Glutamatergic neuron (in vitro differentiated cells): ENCODE measurements at regions not wholly inside any gene's neighbourhood (a gene's known extent, or its start where the extent isn't known, plus 50 kb on each side); places are given as distances from the start of the nearest gene placed in this dataset.

Source experiments
- DNase-seq: peaks from one replicate; pipeline ENCODE4 v3.0.0; 2022
- H3K27ac Mint-ChIP-seq: one replicate; pipeline ENCODE4 v1.8.0; 2020; ENCODE audit warnings: mild to moderate bottlenecking, mixed read lengths, inconsistent platforms; ENCODE audit not compliant: unreplicated experiment
- H3K27me3 Mint-ChIP-seq: one replicate; pipeline ENCODE4 v1.8.0; 2020; ENCODE audit warnings: mild to moderate bottlenecking, moderate library complexity, mixed read lengths, inconsistent platforms; ENCODE audit not compliant: unreplicated experiment
- H3K36me3 Mint-ChIP-seq: one replicate; pipeline ENCODE4 v1.8.0; 2020; ENCODE audit warnings: mild to moderate bottlenecking, mixed read lengths, inconsistent platforms; ENCODE audit not compliant: unreplicated experiment
- H3K4me1 Mint-ChIP-seq: one replicate; pipeline ENCODE4 v1.8.0; 2020; ENCODE audit warnings: mild to moderate bottlenecking, low read depth, mixed read lengths, inconsistent platforms; ENCODE audit not compliant: unreplicated experiment
- H3K4me3 Mint-ChIP-seq: one replicate; pipeline ENCODE4 v1.8.0; 2020; ENCODE audit warnings: mild to moderate bottlenecking, mixed read lengths, inconsistent platforms; ENCODE audit not compliant: unreplicated experiment
- H3K9me3 Mint-ChIP-seq: one replicate; pipeline ENCODE4 v1.8.0; 2020; ENCODE audit warnings: mild to moderate bottlenecking, moderate library complexity, mixed read lengths, inconsistent platforms; ENCODE audit not compliant: unreplicated experiment
- CTCF ChIP-seq: fragments of 200-600 bp; sonication (generic); IDR thresholded peaks from one replicate; pipeline ENCODE4 v1.5.0; 2021; ENCODE audit not compliant: partially characterized antibody, unreplicated experiment

GRCh38 chr6:71391126-71391525 is 102.5 kb downstream of the OGFRL1 start:
- Mint-ChIP-seq H3K4me3 (no peak overlapping the region), H3K9me3 (peaks cover 2% of the 10 kb centered on the region), H3K27ac (no peak overlapping the region), H3K27me3 (no peaks in the 10 kb centered on the region), H3K36me3 (no peaks in the 10 kb centered on the region), H3K4me1 (peaks cover 15% of the 10 kb centered on the region)
- no peak for DNase-seq
- TF ChIP-seq CTCF: no peak

- Mint-ChIP-seq H3K36me3 (no peaks in the 10 kb centered on the region), H3K9me3 (peaks cover 2% of the 10 kb centered on the region), H3K4me3 (no peak overlapping the region), H3K27me3 (no peaks in the 10 kb centered on the region), H3K4me1 (peaks cover 12% of the 10 kb centered on the region), H3K27ac (no peak overlapping the region)
- no peak for DNase-seq
- no peak for TF ChIP-seq CTCF
These were observed 103.7 kb downstream of the OGFRL1 start for GRCh38 chr6:71392276-71392675.

GRCh38 chr6:71393471-71393870 is 104.9 kb downstream of the OGFRL1 start:
- no peak overlapping the region for H3K27ac Mint-ChIP-seq
- H3K27me3 Mint-ChIP-seq: no peaks in the 10 kb centered on the region
- TF ChIP-seq CTCF: no peak
- peaks cover 6% of the 10 kb centered on the region for H3K4me1 Mint-ChIP-seq
- no peak overlapping the region for H3K4me3 Mint-ChIP-seq
- H3K36me3 Mint-ChIP-seq: no peaks in the 10 kb centered on the region
- H3K9me3 Mint-ChIP-seq: peaks cover 2% of the 10 kb centered on the region
- DNase-seq: no peak

- Mint-ChIP-seq H3K36me3 (no peaks in the 10 kb centered on the region), H3K27ac (no peak overlapping the region), H3K9me3 (peaks cover 2% of the 10 kb centered on the region), H3K4me1 (peaks cover 3% of the 10 kb centered on the region), H3K4me3 (no peak overlapping the region), H3K27me3 (no peaks in the 10 kb centered on the region)
- no peak for DNase-seq
- TF ChIP-seq CTCF: no peak
These were observed 105.4 kb downstream of the OGFRL1 start for GRCh38 chr6:71393981-71394432.

GRCh38 chr6:71394926-71395325 is 106.3 kb downstream of the OGFRL1 start:
- Mint-ChIP-seq H3K27me3 (no peaks in the 10 kb centered on the region), H3K4me1 (no peaks in the 10 kb centered on the region), H3K27ac (no peak overlapping the region), H3K4me3 (no peak overlapping the region), H3K36me3 (no peaks in the 10 kb centered on the region), H3K9me3 (peaks cover 2% of the 10 kb centered on the region)
- no peak for DNase-seq
- TF ChIP-seq CTCF: no peak
